Gastroesophageal sphincter (tissue), 3 donors: ENCODE measurements at regions not wholly inside any gene's neighbourhood (a gene's known extent, or its start where the extent isn't known, plus 50 kb on each side); places are given as distances from the start of the nearest gene placed in this dataset.

Source experiments
- EP300 ChIP-seq: sonication (generic); formaldehyde crosslinking; IDR thresholded peaks from one replicate; pipeline ENCODE4 v1.6.1; 2017; ENCODE audit warnings: antibody characterized with exemption, mild to moderate bottlenecking
- TF ChIP-seq, protein P1 (sequence below), 4 experiments: fragments of 200-600 bp in 2 of 4; fragments of 450-650 bp in 2 of 4; sonication (generic) in 1 of 4; IDR thresholded peaks; one replicate each; pipeline ENCODE4 v1.5.1; 2017 to 2019; ENCODE audit warnings: antibody characterized with exemption in 4 of 4, mild to moderate bottlenecking in 2 of 4, moderate library complexity in 2 of 4

DNA sequence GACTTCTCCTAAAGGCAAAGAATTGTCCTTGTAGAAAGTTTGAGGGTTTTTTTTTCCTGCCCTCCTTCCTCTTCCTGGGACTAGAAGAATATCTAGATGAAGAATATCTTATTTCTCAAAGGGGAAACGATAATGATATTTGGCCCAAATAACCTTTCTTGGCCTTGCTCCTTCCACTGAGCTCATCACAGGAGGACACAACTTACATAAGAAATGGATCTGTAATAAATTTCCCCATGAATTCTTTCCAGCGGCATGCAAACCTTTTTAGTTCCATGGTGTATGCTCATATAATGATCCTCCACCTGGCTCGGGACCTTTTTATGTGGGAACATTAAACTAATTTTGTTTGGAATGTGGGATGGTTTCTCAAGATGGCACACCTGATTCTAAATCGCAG, 304.4 kb downstream of the DMRT2 start:
- TF ChIP-seq, protein P1, sequence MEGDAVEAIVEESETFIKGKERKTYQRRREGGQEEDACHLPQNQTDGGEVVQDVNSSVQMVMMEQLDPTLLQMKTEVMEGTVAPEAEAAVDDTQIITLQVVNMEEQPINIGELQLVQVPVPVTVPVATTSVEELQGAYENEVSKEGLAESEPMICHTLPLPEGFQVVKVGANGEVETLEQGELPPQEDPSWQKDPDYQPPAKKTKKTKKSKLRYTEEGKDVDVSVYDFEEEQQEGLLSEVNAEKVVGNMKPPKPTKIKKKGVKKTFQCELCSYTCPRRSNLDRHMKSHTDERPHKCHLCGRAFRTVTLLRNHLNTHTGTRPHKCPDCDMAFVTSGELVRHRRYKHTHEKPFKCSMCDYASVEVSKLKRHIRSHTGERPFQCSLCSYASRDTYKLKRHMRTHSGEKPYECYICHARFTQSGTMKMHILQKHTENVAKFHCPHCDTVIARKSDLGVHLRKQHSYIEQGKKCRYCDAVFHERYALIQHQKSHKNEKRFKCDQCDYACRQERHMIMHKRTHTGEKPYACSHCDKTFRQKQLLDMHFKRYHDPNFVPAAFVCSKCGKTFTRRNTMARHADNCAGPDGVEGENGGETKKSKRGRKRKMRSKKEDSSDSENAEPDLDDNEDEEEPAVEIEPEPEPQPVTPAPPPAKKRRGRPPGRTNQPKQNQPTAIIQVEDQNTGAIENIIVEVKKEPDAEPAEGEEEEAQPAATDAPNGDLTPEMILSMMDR (IDR thresholded peaks at IDR 0.05), result no peak
- no peak for TF ChIP-seq EP300
